ENCODE measurements at regions not wholly inside any gene's neighbourhood (a gene's known extent, or its start where the extent isn't known, plus 50 kb on each side); places are given as distances from the start of the nearest gene placed in this dataset.
A peak's percentile ranks its signal among the peaks of the same experiment; 100 is the strongest.

GRCh38 chr1:118736322-118736721 lies 251.8 kb downstream of the TBX15 start:
- DNase-seq (ENCODE audit: low spot score), result no peak

- no peak for DNase-seq (ENCODE audit: low spot score)
Measured at GRCh38 chr1:118717893-118718292, 270.2 kb downstream of the TBX15 start.

GRCh38 chr1:118716775-118717174 lies 271.4 kb downstream of the TBX15 start:
- DNase-seq (ENCODE audit: low spot score), result peak; percentile 1

DNA sequence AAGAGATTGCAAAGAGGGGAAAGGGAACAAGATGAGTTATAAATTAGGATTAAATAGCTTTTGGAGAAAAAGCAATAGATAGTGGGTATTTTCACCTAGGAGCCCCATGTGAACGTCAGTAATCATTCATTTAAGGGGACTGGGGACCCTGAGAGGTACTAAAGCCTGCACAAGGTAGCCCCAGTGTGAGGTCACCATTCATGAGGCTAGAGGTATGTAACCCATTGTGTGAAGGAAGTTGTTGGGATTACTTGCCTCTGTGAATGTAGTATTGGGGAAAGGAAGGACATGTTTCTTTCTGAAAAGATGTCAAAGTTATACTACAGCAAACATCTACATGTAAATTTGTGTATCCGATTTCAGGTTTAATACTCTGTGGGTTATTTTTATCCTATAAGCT lies 276.8 kb downstream of the TBX15 start:
- no peak for DNase-seq (ENCODE audit: low spot score)

- DNase-seq (ENCODE audit: low spot score), result no peak
Measured at GRCh38 chr1:118698911-118699310, 289.2 kb downstream of the TBX15 start.

DNA sequence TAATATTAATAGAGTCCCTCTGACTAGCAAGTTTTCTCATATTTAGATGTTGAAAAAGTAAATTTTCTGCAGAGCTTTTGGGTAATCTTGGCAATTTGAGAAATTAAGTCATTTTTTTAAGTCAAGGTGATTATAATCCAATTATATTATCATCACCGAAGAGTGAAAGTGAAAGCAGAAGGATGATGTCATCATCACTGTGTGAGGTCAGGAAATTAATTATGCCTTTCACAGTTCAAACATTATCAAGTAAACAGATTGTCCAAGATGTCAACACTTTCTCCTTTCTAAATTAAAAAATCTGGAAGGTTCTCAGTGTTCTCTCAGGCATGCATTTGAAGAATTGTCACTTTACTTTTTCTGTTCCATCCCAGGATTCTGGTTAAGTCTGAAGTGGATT lies 296.0 kb downstream of the TBX15 start:
- no peak for DNase-seq (ENCODE audit: low spot score)

GRCh38 chr1:118688891-118689290 lies 299.3 kb downstream of the TBX15 start:
- DNase-seq (ENCODE audit: low spot score), result no peak

- DNase-seq (ENCODE audit: low spot score), result no peak
Measured at GRCh38 chr1:118661769-118662320, 326.3 kb downstream of the TBX15 start.

- peak; percentile 5 for DNase-seq (ENCODE audit: low spot score)
Measured at GRCh38 chr1:118660769-118661168, 327.4 kb downstream of the TBX15 start.

DNA sequence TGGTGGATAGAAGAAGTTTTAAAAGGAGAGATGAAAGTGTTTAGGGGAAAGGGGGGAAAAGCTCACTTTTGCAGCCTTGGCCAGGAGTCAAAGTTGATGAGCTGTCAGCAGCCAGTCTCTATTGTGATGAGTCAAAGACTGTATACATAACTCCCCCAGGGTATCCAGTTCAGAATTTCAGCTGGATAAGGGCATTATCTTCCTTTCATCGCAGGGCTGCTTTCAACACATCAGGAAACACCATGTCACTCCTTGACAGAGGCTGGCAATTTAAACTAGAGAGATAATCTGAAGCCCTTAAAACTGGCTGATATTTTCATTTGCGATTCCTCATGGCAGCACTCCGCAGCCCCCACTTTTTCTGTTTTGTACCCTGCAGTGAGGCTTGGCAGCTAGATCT lies 328.5 kb downstream of the TBX15 start:
- DNase-seq (ENCODE audit: low spot score), result no peak

GRCh38 chr1:118650107-118650807 lies 337.9 kb downstream of the TBX15 start:
- peak; percentile 36 for DNase-seq (ENCODE audit: low spot score)

- no peak for DNase-seq (ENCODE audit: low spot score)
Measured at GRCh38 chr1:118649369-118650106, 338.6 kb downstream of the TBX15 start.

DNA sequence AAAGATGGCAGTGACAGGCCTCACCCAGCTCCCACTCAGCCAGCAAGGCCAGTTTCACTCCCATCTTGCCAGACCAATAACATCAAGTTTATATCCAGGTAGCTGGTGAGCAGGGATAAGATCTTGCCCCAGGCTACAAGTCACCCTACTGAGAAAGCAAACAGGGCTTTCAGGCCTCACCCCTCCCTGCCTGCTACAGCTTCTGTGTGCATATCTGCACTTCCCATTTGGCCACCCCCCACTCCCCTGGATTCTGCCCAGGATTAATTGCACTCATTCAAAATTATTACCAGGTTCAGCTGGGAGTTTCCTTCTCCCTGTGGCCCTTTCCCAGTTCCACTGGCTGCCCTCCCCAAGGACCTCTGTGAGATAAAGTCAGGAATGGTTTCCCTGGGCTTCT lies 352.1 kb downstream of the TBX15 start:
- no peak for DNase-seq (ENCODE audit: low spot score)

DNA sequence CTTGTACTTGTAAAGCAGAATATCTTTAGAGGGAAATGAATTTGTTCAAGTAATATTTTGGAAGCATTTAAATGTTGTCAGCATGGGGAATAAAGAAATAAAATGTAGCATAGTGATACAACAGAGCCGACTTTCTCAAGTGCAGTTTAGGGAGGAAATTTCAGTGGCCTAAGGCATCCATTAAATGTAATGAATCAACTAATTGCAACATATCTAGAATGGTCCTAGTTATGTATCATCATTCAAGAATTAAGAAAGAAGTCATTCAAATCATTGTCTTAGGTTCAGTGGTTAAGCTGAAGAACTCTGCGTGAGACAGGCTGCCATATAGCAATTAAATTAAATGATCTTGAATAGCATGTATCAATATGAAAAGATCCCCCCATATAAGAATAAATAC lies 360.7 kb downstream of the TBX15 start:
- no peak for DNase-seq (ENCODE audit: low spot score)

DNA sequence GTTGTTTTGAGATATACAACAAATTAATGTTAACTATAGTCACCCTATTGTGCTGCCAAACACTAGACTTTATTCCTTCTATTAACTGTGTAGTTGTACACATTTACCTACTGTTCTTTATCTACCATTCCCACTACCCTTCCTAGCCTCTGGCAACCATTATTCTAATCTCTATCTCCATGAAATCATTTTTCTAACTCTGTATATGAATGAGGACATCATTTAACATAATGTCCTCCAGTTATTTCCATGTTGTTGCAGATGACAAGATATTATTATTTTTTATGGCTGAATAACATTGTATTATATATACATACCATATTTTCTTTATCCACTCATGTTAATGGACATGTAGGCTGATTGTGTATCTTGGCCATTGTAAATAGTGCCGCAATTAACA lies 366.3 kb downstream of the TBX15 start:
- no peak for DNase-seq (ENCODE audit: low spot score)

- no peak for DNase-seq (ENCODE audit: low spot score)
Measured at GRCh38 chr1:118618618-118619340, 369.4 kb downstream of the TBX15 start.

- DNase-seq (ENCODE audit: low spot score), result no peak
Measured at GRCh38 chr1:118617916-118618315, 370.2 kb downstream of the TBX15 start.

DNA sequence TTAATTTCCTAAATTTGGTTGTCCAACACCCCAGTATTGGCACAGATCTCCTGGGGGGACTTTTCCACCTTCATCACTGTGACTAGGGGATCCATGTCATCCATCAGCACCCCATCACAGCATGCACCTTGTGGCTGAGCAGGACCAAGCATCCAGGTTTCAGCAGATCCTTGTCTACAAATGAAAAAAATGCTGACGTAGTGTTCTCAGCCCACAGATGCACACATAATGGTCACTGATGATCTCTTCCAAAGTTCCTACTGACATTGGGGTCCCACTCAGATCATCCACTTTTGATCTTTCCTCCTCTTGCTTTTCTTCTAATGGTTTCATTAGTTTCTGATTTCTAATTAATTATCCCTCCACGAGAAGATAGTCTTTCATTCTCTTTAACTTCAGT lies 373.1 kb downstream of the TBX15 start:
- DNase-seq (ENCODE audit: low spot score), result no peak

GRCh38 chr1:118589238-118589846 lies 398.8 kb downstream of the TBX15 start:
- DNase-seq (ENCODE audit: low spot score), result no peak

DNA sequence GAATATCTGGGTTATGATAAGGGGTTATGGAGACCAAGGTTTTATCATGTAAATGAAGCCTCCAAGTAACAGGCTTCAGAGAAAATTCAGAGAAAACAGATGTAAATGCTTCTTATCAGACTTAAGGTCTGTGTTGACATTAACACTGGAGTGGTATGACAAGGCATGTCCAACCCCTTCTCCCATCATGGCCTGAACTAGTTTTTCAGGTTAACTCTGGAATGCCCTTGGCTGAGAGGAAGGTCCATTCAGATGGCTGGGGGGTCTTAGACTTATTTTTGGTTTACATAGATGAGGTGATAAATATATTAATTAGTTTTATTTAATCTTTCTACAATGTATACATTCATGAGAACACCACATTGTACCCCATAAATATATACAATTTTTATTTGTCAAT lies 399.6 kb downstream of the TBX15 start:
- DNase-seq (ENCODE audit: low spot score), result no peak

DNA sequence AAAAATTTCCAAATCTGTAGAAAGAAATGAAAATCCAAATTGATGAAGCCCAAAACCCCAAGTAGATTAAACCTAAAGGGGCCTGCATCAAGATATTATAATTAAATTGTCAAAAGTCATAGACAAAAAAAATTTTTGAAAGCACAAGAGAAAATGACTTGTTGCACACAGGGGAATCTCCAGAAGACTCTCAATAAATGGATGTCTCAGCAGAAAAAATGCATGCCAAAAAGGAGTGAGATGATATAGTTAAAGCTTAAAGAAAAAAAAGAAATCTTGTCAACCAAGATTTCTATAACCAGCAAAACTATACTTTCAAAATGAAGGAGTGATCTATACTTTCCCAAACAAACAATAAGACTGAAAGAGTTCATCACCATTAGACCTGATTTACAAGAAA lies 393.2 kb upstream of the SPAG17 start:
- no peak for DNase-seq (ENCODE audit: low spot score)

DNA sequence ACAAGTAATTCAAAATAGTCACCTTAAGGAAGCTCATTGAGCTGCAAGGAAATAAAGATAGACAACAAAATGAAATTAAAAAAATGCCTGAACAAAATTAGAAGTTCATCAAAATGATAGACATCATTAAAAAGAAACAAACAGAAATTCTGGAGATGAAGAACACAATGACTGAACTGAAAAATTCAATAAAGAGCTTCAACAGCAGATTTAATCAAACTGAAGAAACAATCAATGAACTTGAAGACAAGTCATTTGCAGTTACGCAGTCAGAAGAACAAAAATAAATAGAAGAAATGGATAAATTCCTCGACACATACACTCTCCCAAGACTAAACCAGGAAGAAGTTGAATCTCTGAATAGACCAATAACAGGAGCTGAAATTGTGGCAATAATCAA lies 390.0 kb upstream of the SPAG17 start:
- DNase-seq (ENCODE audit: low spot score), result no peak

Measured in umbilical cord (tissue), 1 donor.